AG04450 (cell line): ENCODE measurements at regions not wholly inside any gene's neighbourhood (a gene's known extent, or its start where the extent isn't known, plus 50 kb on each side); places are given as distances from the start of the nearest gene placed in this dataset.

Experiments used
- CTCF ChIA-PET: fragments of 300-600, 350-600 bp; formaldehyde crosslinking; extraction: SDS; loops from one replicate; lab custom pipeline; 2022; ENCODE audit warnings: antibody characterized with exemption, inconsistent platforms; lab: Charles Lee
- POLR2A ChIA-PET: fragments of 350-600 bp; formaldehyde crosslinking; extraction: SDS; loops from one replicate; lab custom pipeline; 2021; ENCODE audit warnings: antibody characterized with exemption, inconsistent platforms; lab: Yijun Ruan, JAX
- DNase-seq: peaks from one replicate; pipeline ENCODE4 v3.0.0-alpha.2; 2011; ENCODE audit warnings: low read depth, low spot score
- H3K27ac ChIP-seq: one replicate; pipeline ENCODE4 v1.5.1; 2012; ENCODE audit warnings: low read depth, low read length, control low read depth
- H3K27me3 ChIP-seq: one replicate; pipeline ENCODE4 v1.6.0; 2012; ENCODE audit warnings: low read length; ENCODE audit not compliant: control insufficient read depth, insufficient read depth
- H3K4me3 ChIP-seq: 2 replicates; pipeline ENCODE4 v1.5.1; 2011; ENCODE audit warnings: mild to moderate bottlenecking, low read depth, low read length, control low read depth
- H3K9me3 ChIP-seq: 2 replicates; pipeline ENCODE4 v1.5.1; 2012; ENCODE audit warnings: low read length; ENCODE audit not compliant: control insufficient read depth, insufficient read depth
- CTCF ChIP-seq: IDR thresholded peaks from 2 replicates; pipeline ENCODE4 v1.5.1; 2011; ENCODE audit warnings: low read depth, low read length, control low read depth, inconsistent platforms

- TF ChIP-seq CTCF = no peak
- CTCF ChIA-PET = no interaction called here
- Histone ChIP-seq H3K9me3 (no peaks in the 10 kb centered on the region), H3K4me3 (no peak overlapping the region), H3K27me3 (no peaks in the 10 kb centered on the region), H3K27ac (no peak overlapping the region)
- POLR2A ChIA-PET = no interaction called here
- no peak for DNase-seq
Observed at GRCh38 chr11:122362381-122362780, 246.4 kb upstream of the BLID start.

- DNase-seq = no peak
- Histone ChIP-seq H3K27ac (no peak overlapping the region), H3K27me3 (no peaks in the 10 kb centered on the region), H3K4me3 (no peak overlapping the region), H3K9me3 (no peaks in the 10 kb centered on the region)
- 0 out of 2 replicates have a peak, but pooled peaks have one; percentile 6 for TF ChIP-seq CTCF
- CTCF ChIA-PET = no interaction called here
- POLR2A ChIA-PET = no interaction called here
Observed at GRCh38 chr11:122360875-122361274, 244.9 kb upstream of the BLID start.

GRCh38 chr11:122359081-122359571, 243.1 kb upstream of the BLID start:
- ChIA-PET CTCF (no interaction called here), POLR2A (no interaction called here)
- Histone ChIP-seq H3K9me3 (no peaks in the 10 kb centered on the region), H3K27ac (no peak overlapping the region), H3K4me3 (no peak overlapping the region), H3K27me3 (no peaks in the 10 kb centered on the region)
- DNase-seq = no peak
- TF ChIP-seq CTCF = no peak

GRCh38 chr11:122358292-122358691, 242.3 kb upstream of the BLID start:
- ChIA-PET CTCF (interaction anchor here (1.2 kb wide), 1 partner anchor 156 kb away, joined by 3 read pairs; no protein-coding TSS in a partner anchor), POLR2A (no interaction called here)

GRCh38 chr11:122355968-122356367, 240.0 kb upstream of the BLID start:
- no peak overlapping the region for H3K4me3 ChIP-seq
- no peaks in the 10 kb centered on the region for H3K9me3 ChIP-seq
- no peaks in the 10 kb centered on the region for H3K27me3 ChIP-seq
- TF ChIP-seq CTCF = no peak
- DNase-seq = no peak
- H3K27ac ChIP-seq = no peak overlapping the region
- CTCF ChIA-PET = no interaction called here
- POLR2A ChIA-PET = no interaction called here

More at GRCh38 chr11:122358292-122358691, 242.3 kb upstream of the BLID start:
- no peaks in the 10 kb centered on the region for H3K27me3 ChIP-seq
- TF ChIP-seq CTCF = no peak
- no peaks in the 10 kb centered on the region for H3K9me3 ChIP-seq
- H3K4me3 ChIP-seq = no peak overlapping the region
- no peak for DNase-seq
- no peak overlapping the region for H3K27ac ChIP-seq
